KMS-11 (cell line): ENCODE measurements at regions not wholly inside any gene's neighbourhood (a gene's known extent, or its start where the extent isn't known, plus 50 kb on each side); places are given as distances from the start of the nearest gene placed in this dataset.

Source experiments
- H2AFZ ChIP-seq: fragments of 200-600 bp; sonication (generic); 2 replicates; pipeline ENCODE4 v1.6.1; 2016; ENCODE audit warnings: antibody characterized with exemption, mixed run types, low read depth
- H3K27ac ChIP-seq: fragments of 200-600 bp; sonication (generic); 2 replicates; pipeline ENCODE4 v1.6.1; 2016; ENCODE audit warnings: mild to moderate bottlenecking, mixed run types
- H3K27me3 ChIP-seq: fragments of 200-600 bp; sonication (generic); 2 replicates; pipeline ENCODE4 v1.6.1; 2017; ENCODE audit warnings: mild to moderate bottlenecking, low read depth, mixed run types, moderate library complexity; ENCODE audit not compliant: insufficient read depth
- H3K36me3 ChIP-seq: fragments of 200-600 bp; sonication (generic); 2 replicates; pipeline ENCODE4 v1.6.1; 2017; ENCODE audit warnings: mild to moderate bottlenecking, mixed run types; ENCODE audit not compliant: insufficient read depth
- H3K4me1 ChIP-seq: fragments of 200-600 bp; sonication (generic); 2 replicates; pipeline ENCODE4 v1.6.1; 2016; ENCODE audit warnings: mild to moderate bottlenecking, low read depth, mixed run types; ENCODE audit not compliant: poor library complexity, severe bottlenecking
- H3K4me2 ChIP-seq: fragments of 200-600 bp; sonication (generic); 2 replicates; pipeline ENCODE4 v1.7.0; 2016; ENCODE audit warnings: mild to moderate bottlenecking, mixed run types
- H3K4me3 ChIP-seq: fragments of 200-600 bp; sonication (generic); IDR thresholded peaks from 2 replicates; pipeline ENCODE4 v1.6.1; 2017; ENCODE audit warnings: low read depth, low read length, mixed read lengths; ENCODE audit not compliant: insufficient read depth
- H3K79me2 ChIP-seq: fragments of 200-600 bp; sonication (generic); 2 replicates; pipeline ENCODE4 v1.6.1; 2016; ENCODE audit warnings: low read depth, mixed run types; ENCODE audit not compliant: insufficient read depth
- H3K9ac ChIP-seq: fragments of 200-600 bp; sonication (generic); 2 replicates; pipeline ENCODE4 v1.6.1; 2016; ENCODE audit warnings: mild to moderate bottlenecking, mixed run types
- H4K20me1 ChIP-seq: fragments of 200-600 bp; sonication (generic); 2 replicates; pipeline ENCODE4 v1.6.1; 2016; ENCODE audit warnings: mild to moderate bottlenecking, mixed run types; ENCODE audit not compliant: insufficient read depth
- CTCF ChIP-seq: fragments of 200-600 bp; sonication (generic); conservative IDR thresholded peaks from 2 replicates; pipeline ENCODE4 v1.6.1; 2017; ENCODE audit warnings: low read depth, mild to moderate bottlenecking, antibody characterized with exemption, low read length, moderate library complexity, mixed read lengths

- Histone ChIP-seq H3K4me3 (no peak overlapping the region), H3K4me1 (no peaks in the 10 kb centered on the region), H3K79me2 (no peaks in the 10 kb centered on the region), H3K27ac (no peak overlapping the region), H3K4me2 (no peak overlapping the region), H2AFZ (no peak overlapping the region), H3K27me3 (no peaks in the 10 kb centered on the region), H4K20me1 (no peaks in the 10 kb centered on the region), H3K36me3 (no peaks in the 10 kb centered on the region), H3K9ac (no peak overlapping the region)
- TF ChIP-seq CTCF = no peak
Measured at GRCh38 chr3:5809586-5810246, 622.2 kb downstream of the EDEM1 start.

GRCh38 chr3:5811016-5811415 lies 623.5 kb downstream of the EDEM1 start:
- no peak overlapping the region for H3K27ac ChIP-seq
- H3K9ac ChIP-seq = no peak overlapping the region
- H4K20me1 ChIP-seq = no peaks in the 10 kb centered on the region
- H3K4me2 ChIP-seq = no peak overlapping the region
- no peak overlapping the region for H3K4me3 ChIP-seq
- H3K79me2 ChIP-seq = no peaks in the 10 kb centered on the region
- TF ChIP-seq CTCF = no peak
- H2AFZ ChIP-seq = no peak overlapping the region
- no peaks in the 10 kb centered on the region for H3K4me1 ChIP-seq
- no peaks in the 10 kb centered on the region for H3K27me3 ChIP-seq
- H3K36me3 ChIP-seq = no peaks in the 10 kb centered on the region

DNA sequence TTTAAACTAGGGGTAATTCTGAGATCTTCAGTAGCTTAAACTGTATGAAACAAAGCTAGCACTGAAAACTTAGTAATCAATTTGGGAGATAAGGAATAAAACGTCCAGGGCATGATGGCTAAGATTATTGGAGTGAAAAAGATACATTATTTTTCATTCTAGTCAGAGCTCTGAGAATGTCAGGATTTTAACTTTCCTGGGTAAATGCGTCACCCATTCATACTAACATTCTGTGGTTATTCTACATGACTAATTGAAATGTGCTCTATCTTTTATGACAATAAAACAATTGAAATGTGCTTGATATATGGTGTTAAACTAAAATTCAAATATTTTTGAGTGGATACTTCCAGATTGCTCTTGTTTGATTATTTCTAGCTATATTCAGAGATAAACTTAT lies 626.0 kb downstream of the EDEM1 start:
- TF ChIP-seq CTCF = no peak
- Histone ChIP-seq H4K20me1 (no peaks in the 10 kb centered on the region), H2AFZ (no peak overlapping the region), H3K79me2 (no peaks in the 10 kb centered on the region), H3K4me2 (no peak overlapping the region), H3K4me1 (no peaks in the 10 kb centered on the region), H3K27me3 (no peaks in the 10 kb centered on the region), H3K36me3 (no peaks in the 10 kb centered on the region), H3K4me3 (no peak overlapping the region), H3K27ac (no peak overlapping the region), H3K9ac (no peak overlapping the region)

- H3K27ac ChIP-seq = no peak overlapping the region
- no peaks in the 10 kb centered on the region for H3K36me3 ChIP-seq
- no peaks in the 10 kb centered on the region for H4K20me1 ChIP-seq
- H3K79me2 ChIP-seq = no peaks in the 10 kb centered on the region
- no peak for TF ChIP-seq CTCF
- no peak overlapping the region for H3K9ac ChIP-seq
- H2AFZ ChIP-seq = no peak overlapping the region
- no peak overlapping the region for H3K4me2 ChIP-seq
- H3K27me3 ChIP-seq = no peaks in the 10 kb centered on the region
- no peak overlapping the region for H3K4me3 ChIP-seq
- H3K4me1 ChIP-seq = no peaks in the 10 kb centered on the region
Measured at GRCh38 chr3:5822843-5823242, 635.3 kb downstream of the EDEM1 start.
